T47D (cell line): ENCODE measurements at regions not wholly inside any gene's neighbourhood (a gene's known extent, or its start where the extent isn't known, plus 50 kb on each side); places are given as distances from the start of the nearest gene placed in this dataset.

Experiments
- DNase-seq, 2 experiments: peaks; one replicate each; pipeline versions ENCODE4 v3.0.0 to v3.0.0-alpha.2; 2011 to 2012; ENCODE audit warnings: low read depth in 1 of 2, low spot score in 1 of 2
- JUND ChIP-seq: IDR thresholded peaks from 2 replicates; pipeline ENCODE4 v1.6.1; 2012; ENCODE audit warnings: low read depth
- in situ Hi-C: cut with HindIII; loops from 2 replicates; pipeline ENCODE4 v1.10.0; 2016; ENCODE audit warnings: low sequenced_read_pairs, low pct_unique_long_range_greater_than_20kb

- TF ChIP-seq JUND, result no peak
- in situ Hi-C loops, result no loop called here
- no peak for DNase-seq
These were observed 137.1 kb upstream of the TMC3 start for GRCh38 chr15:81511138-81511537.

GRCh38 chr15:81507831-81508230 lies 133.8 kb upstream of the TMC3 start:
- DNase-seq, result no peak
- TF ChIP-seq JUND, result no peak
- in situ Hi-C loops, result no loop called here

- no peak for TF ChIP-seq JUND
- in situ Hi-C loops, result no loop called here
- DNase-seq, result no peak
These were observed 132.9 kb upstream of the TMC3 start for GRCh38 chr15:81506936-81507335.

DNA sequence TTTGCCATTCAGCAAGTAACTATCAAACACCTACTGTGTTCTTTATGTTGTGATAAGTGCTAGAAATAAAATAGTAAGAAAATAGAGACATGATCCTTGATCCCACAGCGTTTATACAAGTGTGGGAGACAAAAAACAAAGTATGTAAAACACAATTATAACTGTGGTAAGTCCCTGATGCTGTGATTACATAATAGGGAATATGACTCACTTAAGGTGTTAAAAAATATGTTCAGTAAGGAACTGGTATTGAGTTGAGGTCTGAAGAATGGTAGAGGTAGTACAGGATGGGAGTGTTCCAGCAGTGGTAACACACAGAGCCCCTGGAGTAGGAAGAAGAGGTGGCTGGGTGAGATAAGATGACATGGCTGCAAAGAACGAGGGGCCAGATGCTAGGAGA lies 132.1 kb upstream of the TMC3 start:
- in situ Hi-C loops, result no loop called here
- no peak for DNase-seq
- no peak for TF ChIP-seq JUND

- no peak for TF ChIP-seq JUND
- in situ Hi-C loops, result no loop called here
- no peak for DNase-seq
These were observed 130.3 kb upstream of the TMC3 start for GRCh38 chr15:81504170-81504905.

GRCh38 chr15:81502439-81502838 lies 128.4 kb upstream of the TMC3 start:
- no peak for DNase-seq
- TF ChIP-seq JUND, result no peak
- in situ Hi-C loops, result no loop called here

- in situ Hi-C loops, result no loop called here
- no peak for DNase-seq
- no peak for TF ChIP-seq JUND
These were observed 126.1 kb upstream of the TMC3 start for GRCh38 chr15:81500081-81500480.

- no peak for DNase-seq
- in situ Hi-C loops, result no loop called here
- no peak for TF ChIP-seq JUND
These were observed 124.3 kb upstream of the TMC3 start for GRCh38 chr15:81498294-81498693.

- in situ Hi-C loops, result no loop called here
- TF ChIP-seq JUND, result no peak
- no peak for DNase-seq
These were observed 123.2 kb upstream of the TMC3 start for GRCh38 chr15:81497238-81497637.

DNA sequence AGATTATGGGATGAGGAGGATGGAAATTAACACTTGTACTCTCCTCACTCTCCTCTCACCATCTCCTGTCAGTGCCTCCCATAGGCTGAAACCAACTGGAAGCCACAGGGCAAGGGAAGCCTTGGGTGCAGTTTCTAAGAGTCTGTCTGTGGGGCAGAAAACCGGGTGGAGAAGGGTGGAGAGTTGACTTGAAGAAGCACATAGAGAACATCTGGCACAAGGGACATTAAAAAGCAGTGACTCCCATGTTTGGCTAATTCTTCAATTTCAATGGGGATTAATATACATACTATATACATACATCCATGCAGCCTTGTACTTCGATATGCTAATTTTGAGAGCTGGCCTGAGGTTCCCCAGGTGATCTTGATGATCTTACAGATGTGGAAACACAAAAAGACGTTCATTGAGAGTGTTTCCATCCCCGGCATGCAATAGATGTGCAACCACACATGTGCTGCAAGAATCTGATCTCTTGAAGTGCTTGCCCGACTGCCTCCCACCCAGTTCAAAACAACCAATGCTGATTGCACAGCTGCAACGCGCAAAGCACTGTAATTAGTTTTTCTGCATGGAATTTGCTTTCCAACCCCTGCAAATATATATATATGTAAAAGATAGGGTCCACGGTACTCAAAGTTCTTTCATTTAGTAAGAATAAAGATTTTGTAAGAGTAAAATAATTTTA lies 121.9 kb upstream of the TMC3 start:
- in situ Hi-C loops, result no loop called here
- TF ChIP-seq JUND, result no peak
- DNase-seq, result no peak

DNA sequence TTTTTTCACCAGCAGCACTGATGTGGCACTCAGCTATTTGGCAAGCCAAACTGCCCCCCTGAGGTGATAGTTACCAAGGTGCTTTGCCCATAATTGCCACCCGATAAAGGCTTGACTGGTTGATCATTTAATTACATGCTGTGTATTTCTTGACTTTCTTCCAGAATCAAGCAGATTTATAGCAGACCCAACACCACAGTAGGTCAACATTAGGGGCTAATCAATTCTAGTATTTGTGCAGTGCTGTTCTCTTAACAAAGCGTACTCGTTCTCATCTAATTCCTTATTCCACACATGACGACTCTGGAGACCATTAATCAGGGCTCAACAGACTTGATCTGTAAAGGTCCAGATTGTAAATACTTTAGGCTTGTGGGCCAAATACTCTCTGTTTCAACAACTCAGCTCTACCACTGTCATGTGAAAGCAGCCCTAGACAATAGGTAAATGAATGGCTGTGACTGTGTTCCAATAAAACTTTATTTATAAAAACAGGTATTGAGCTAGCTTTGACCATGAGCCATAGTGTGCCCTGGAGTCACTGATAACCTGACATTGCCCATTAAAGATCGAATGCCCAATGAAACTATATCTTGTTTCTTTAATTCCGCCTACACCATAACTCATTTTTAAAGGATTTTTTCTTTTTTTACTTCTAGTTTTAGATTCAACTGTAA lies 119.1 kb upstream of the TMC3 start:
- in situ Hi-C loops, result no loop called here
- DNase-seq, result no peak
- no peak for TF ChIP-seq JUND

DNA sequence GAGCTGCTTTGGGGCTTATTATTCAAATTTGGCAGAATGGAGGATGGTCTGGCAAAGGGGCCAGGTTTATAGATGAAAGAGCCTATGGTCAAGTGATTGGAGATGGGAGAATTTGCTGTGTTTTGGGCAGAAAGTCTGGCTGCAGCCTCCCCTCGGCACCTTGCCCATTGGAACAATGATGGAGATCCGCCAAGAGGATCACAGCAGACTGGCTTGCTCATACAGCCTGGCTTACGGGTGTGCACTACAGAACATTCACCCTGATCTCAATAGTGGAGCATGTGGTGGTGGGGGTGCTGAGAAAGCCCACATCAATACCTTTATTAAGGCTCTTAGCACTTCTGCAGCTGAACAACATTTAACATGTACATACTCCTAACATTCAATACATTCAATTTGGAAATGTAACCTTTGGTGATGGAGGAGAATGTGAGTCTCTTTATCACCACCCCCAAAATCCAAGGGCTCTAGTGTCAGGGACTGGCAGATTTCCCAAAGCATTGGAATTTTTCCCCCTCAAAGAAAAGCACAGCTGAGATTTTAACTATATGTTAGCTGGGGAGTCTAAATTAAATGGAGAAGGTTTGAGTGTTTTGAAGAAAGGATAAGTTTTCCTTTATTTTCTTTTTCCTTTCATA lies 118.4 kb upstream of the TMC3 start:
- in situ Hi-C loops, result no loop called here

More for the DNA sequence above, 118.4 kb upstream of the TMC3 start:
- DNase-seq, result no peak
- TF ChIP-seq JUND, result no peak
